Nephron progenitor cell (in vitro differentiated cells): ENCODE measurements at regions not wholly inside any gene's neighbourhood (a gene's known extent, or its start where the extent isn't known, plus 50 kb on each side); places are given as distances from the start of the nearest gene placed in this dataset.

ENCODE experiments used
- DNase-seq: peaks from one replicate; pipeline ENCODE4 v3.0.0; 2021
- H3K27ac Mint-ChIP-seq: 2 replicates; pipeline ENCODE4 v1.8.0; 2021; ENCODE audit warnings: mild to moderate bottlenecking, moderate library complexity, mixed read lengths
- H3K27me3 Mint-ChIP-seq: 2 replicates; pipeline ENCODE4 v1.8.0; 2021; ENCODE audit warnings: mild to moderate bottlenecking, low read depth, mixed read lengths; ENCODE audit not compliant: poor library complexity
- H3K36me3 Mint-ChIP-seq: 2 replicates; pipeline ENCODE4 v1.8.0; 2021; ENCODE audit warnings: low read depth, mixed read lengths
- H3K4me1 Mint-ChIP-seq: 2 replicates; pipeline ENCODE4 v1.8.0; 2021; ENCODE audit warnings: mixed read lengths
- H3K4me3 Mint-ChIP-seq: 2 replicates; pipeline ENCODE4 v1.8.0; 2021; ENCODE audit warnings: mild to moderate bottlenecking, moderate library complexity, mixed read lengths
- H3K9me3 Mint-ChIP-seq: 2 replicates; pipeline ENCODE4 v1.8.0; 2021; ENCODE audit warnings: mild to moderate bottlenecking, moderate library complexity, mixed read lengths
- TF ChIP-seq, protein P1 (sequence below): fragments of 200-600 bp; sonication (generic); IDR thresholded peaks from 2 replicates; pipeline ENCODE4 v1.5.0; 2021; ENCODE audit warnings: antibody characterized with exemption

DNA sequence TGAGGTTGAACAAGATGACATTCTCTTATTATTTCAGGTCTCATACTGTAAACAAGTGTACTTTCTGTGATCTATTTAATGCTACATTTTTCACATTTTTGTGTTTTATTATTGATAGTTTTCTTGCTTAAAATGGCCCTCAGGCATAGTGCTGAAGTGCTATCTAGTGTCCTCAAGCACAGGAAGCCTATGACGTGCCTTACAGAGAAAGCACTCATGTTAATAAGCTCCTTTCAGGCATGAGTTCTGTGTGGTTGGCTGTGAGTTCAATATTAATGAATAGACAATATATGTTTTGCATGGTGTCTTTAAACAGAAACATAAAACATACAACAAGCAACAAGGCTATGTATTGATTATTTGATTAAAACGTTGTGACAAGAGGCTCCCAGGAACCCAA lies 450.1 kb downstream of the PLK2 start:
- Mint-ChIP-seq H3K36me3 (no peaks in the 10 kb centered on the region), H3K27ac (no peak overlapping the region), H3K4me3 (no peak overlapping the region), H3K4me1 (no peaks in the 10 kb centered on the region), H3K27me3 (no peaks in the 10 kb centered on the region), H3K9me3 (no peaks in the 10 kb centered on the region)
- DNase-seq, result no peak
- TF ChIP-seq, protein P1, sequence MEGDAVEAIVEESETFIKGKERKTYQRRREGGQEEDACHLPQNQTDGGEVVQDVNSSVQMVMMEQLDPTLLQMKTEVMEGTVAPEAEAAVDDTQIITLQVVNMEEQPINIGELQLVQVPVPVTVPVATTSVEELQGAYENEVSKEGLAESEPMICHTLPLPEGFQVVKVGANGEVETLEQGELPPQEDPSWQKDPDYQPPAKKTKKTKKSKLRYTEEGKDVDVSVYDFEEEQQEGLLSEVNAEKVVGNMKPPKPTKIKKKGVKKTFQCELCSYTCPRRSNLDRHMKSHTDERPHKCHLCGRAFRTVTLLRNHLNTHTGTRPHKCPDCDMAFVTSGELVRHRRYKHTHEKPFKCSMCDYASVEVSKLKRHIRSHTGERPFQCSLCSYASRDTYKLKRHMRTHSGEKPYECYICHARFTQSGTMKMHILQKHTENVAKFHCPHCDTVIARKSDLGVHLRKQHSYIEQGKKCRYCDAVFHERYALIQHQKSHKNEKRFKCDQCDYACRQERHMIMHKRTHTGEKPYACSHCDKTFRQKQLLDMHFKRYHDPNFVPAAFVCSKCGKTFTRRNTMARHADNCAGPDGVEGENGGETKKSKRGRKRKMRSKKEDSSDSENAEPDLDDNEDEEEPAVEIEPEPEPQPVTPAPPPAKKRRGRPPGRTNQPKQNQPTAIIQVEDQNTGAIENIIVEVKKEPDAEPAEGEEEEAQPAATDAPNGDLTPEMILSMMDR, result no peak

DNA sequence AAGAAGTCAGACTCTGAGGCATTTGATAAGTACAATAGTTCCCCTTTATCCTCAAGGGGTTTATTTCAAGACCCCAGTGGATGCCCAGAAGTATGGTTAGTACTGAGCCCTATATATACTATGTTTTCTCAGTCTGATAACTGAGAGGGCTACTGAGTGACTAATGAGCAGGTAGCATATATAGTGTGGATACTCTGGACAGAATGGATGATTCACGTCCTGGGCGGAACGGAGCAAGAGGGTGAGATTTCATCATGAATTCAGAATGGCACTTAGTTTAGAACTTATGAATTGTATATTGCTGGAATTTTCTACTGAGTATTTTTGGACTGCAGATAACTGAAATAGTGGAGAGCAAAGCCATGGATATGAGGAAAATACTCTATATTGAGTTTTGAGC lies 457.6 kb downstream of the PLK2 start:
- Mint-ChIP-seq H3K4me3 (no peak overlapping the region), H3K36me3 (no peaks in the 10 kb centered on the region), H3K27me3 (peaks cover 5% of the 10 kb centered on the region), H3K27ac (no peak overlapping the region), H3K4me1 (no peaks in the 10 kb centered on the region), H3K9me3 (peaks cover 7% of the 10 kb centered on the region)
- no peak for DNase-seq
- TF ChIP-seq, protein P1, result no peak

DNA sequence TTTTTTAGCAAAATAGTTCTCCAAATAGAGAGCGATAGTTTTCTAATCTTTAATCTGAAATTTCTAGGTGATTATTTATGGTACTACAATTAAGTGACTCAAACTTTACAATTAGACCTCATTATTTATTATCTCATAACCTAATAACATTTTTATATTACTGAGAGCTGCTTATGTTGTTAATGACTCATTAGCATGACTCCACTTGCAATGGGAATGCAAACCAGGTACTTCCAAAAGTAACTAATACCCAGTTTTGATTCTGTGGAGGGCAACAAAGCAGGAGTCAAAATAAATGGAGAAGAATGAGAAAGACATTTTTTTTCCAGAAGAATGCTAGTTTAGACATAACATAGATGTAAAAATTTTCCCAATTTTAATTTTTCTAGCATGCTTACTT lies 466.0 kb downstream of the PLK2 start:
- Mint-ChIP-seq H3K27ac (no peak overlapping the region), H3K9me3 (peaks cover 10% of the 10 kb centered on the region), H3K4me3 (no peak overlapping the region), H3K27me3 (peaks cover 5% of the 10 kb centered on the region), H3K36me3 (no peaks in the 10 kb centered on the region), H3K4me1 (no peaks in the 10 kb centered on the region)
- DNase-seq, result no peak
- TF ChIP-seq, protein P1, result no peak

DNA sequence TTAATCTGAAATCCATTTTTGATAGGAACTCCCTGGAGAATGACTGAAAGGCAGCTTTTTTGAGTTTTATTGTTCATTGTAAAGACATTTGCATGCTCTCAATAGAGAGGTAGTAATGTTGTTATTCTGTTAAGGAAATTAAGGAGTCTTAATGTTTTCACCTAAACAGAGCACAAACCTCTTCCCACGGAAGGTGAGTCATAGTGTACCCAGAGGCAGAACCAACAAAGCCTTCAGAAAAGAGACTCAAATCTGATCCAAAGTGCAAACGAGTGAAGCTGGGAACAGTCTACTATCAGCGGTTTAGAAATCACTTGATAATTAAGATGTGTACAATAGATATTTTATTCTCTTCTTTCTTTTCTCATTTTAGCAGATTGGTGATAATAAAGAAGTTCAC lies 470.5 kb downstream of the PLK2 start:
- H3K4me3 Mint-ChIP-seq, result no peak overlapping the region
- no peak for DNase-seq
- no peaks in the 10 kb centered on the region for H3K36me3 Mint-ChIP-seq
- H3K27ac Mint-ChIP-seq, result no peak overlapping the region
- peaks cover 13% of the 10 kb centered on the region for H3K4me1 Mint-ChIP-seq
- peaks cover 10% of the 10 kb centered on the region for H3K9me3 Mint-ChIP-seq
- no peaks in the 10 kb centered on the region for H3K27me3 Mint-ChIP-seq
- TF ChIP-seq, protein P1, result no peak

DNA sequence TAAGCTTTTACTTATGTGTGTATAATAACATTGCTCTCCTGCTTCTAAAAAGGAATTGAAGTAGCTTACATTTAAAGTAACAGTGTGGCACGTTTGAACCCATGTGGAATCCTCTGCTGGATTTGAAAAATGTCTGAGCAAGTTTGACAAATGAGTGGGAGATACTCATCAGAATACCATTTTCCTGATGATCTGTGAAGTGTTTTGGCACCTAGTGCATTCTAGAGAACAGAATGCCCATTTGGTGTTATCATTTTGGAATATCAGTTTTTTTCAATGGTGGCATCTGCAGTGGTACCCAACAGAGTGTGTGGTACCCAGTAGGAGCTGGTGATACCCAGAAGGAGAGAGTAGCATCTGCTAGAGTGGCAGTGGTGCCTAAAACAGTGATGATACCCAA lies 471.1 kb downstream of the PLK2 start:
- TF ChIP-seq, protein P1, result no peak
- H3K4me3 Mint-ChIP-seq, result no peak overlapping the region
- H3K27ac Mint-ChIP-seq, result no peak overlapping the region
- peaks cover 13% of the 10 kb centered on the region for H3K4me1 Mint-ChIP-seq
- H3K36me3 Mint-ChIP-seq, result no peaks in the 10 kb centered on the region
- DNase-seq, result no peak
- H3K27me3 Mint-ChIP-seq, result no peaks in the 10 kb centered on the region
- H3K9me3 Mint-ChIP-seq, result peaks cover 10% of the 10 kb centered on the region

DNA sequence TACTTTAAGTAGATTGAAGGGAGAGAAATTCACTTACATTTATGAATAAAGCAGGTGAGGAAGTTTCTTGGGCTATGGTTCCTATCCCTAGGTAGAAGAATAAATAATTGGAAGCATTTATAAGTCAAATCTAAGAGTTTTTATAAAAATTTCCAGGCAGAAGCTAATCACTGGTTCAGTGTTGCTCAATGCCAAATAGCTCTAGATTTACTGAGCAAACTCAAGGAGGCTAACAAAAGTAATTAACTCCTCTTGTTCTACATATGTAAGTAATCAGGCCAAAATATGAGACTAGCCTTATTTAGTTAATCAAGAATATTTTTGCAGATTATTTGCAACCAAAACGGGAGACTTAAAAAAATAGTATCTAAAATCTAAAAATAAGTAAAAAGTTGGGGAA lies 472.3 kb downstream of the PLK2 start:
- Mint-ChIP-seq H3K27ac (no peak overlapping the region), H3K4me1 (peaks cover 13% of the 10 kb centered on the region), H3K36me3 (no peaks in the 10 kb centered on the region), H3K9me3 (peaks cover under 1% of the 10 kb centered on the region), H3K4me3 (no peak overlapping the region), H3K27me3 (no peaks in the 10 kb centered on the region)
- TF ChIP-seq, protein P1, result no peak
- DNase-seq, result no peak
